ENCODE measurements at regions not wholly inside any gene's neighbourhood (a gene's known extent, or its start where the extent isn't known, plus 50 kb on each side); places are given as distances from the start of the nearest gene placed in this dataset.

DNA sequence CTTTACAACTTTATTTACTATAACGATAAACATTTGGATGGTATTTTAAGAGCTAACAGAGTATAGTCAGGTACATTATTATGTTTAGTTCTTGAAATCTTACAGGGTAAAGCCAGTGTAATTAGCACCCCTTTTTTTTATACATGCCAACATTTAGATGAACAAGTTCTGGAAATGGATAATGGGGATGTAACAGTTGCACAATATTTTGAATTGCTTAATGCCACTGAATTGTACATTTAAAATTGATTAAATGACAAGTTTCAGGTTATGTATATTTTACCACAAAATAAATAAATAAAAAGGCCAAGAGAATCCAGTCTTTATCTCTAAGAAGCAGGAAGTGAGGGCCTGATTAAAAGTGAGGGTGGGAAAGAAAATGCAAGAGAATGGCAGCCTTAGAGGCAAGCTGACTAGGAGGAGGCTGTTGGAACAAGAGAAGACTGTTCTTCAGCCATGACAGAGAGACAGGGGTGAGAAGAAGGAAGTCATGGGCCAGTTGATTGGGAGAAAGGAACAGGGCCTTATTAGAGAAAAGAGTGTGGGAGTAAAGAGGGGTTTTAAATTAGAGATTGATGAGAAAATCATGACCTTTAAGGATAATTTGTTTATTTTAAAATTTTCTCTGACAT lies 49.9 kb upstream of the TNFSF18 start:
- Mint-ChIP-seq H3K9me3 (peaks cover 17 to 32% of the 10 kb centered on the region in 2 donors), H3K4me1 (no peaks in the 10 kb centered on the region), H3K4me3 (no peak overlapping the region), H3K27ac (no peak overlapping the region), H3K27me3 (no peaks in the 10 kb centered on the region)
- no peak for ATAC-seq
- no peak for DNase-seq

Measured in stimulated activated naive CD8-positive, alpha-beta T cell treated with anti-CD3 and anti-CD28 coated beads, Interleukin-15, amount 100 ng/mL, for 72 hours (primary cell).